Esophagus squamous epithelium (tissue), 4 donors: ENCODE measurements at regions not wholly inside any gene's neighbourhood (a gene's known extent, or its start where the extent isn't known, plus 50 kb on each side); places are given as distances from the start of the nearest gene placed in this dataset.

ENCODE experiments used
- POLR2A ChIP-seq, 4 donors: fragments of 450-650 bp; IDR thresholded peaks; one replicate each; pipeline ENCODE4 v1.6.1; 2017; ENCODE audit warnings: antibody characterized with exemption in 4 of 4, mild to moderate bottlenecking in 4 of 4, moderate library complexity in 3 of 4
- TF ChIP-seq, protein P1 (sequence below), 6 experiments: fragments of 450-650 bp in 4 of 6; fragments of 200-600 bp in 2 of 6; sonication (generic) in 2 of 6; IDR thresholded peaks; one replicate each; pipeline ENCODE4 v1.5.1; 2016 to 2019; ENCODE audit warnings: antibody characterized with exemption in 6 of 6, mild to moderate bottlenecking in 4 of 6, moderate library complexity in 4 of 6

DNA sequence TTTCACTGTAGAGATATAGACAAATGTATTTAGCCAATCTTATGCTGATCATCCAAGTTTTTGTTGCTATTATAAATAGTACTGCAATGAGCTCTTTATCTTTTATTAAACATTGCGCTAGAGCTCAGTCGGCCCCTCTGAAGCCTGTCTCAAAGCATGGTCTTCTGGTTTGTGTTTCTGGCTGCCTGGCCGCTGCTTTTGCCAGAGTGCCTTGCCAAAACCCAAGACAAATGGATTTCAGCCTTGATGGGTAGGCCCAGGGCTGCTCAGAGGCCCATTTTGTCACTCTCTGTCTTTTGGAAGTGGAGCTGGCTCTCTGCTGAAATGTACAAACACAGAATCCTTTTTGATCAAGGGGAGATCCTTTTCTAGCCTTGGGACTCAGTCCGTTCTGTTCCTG lies 102.9 kb upstream of the KCNG1 start:
- TF ChIP-seq, protein P1, sequence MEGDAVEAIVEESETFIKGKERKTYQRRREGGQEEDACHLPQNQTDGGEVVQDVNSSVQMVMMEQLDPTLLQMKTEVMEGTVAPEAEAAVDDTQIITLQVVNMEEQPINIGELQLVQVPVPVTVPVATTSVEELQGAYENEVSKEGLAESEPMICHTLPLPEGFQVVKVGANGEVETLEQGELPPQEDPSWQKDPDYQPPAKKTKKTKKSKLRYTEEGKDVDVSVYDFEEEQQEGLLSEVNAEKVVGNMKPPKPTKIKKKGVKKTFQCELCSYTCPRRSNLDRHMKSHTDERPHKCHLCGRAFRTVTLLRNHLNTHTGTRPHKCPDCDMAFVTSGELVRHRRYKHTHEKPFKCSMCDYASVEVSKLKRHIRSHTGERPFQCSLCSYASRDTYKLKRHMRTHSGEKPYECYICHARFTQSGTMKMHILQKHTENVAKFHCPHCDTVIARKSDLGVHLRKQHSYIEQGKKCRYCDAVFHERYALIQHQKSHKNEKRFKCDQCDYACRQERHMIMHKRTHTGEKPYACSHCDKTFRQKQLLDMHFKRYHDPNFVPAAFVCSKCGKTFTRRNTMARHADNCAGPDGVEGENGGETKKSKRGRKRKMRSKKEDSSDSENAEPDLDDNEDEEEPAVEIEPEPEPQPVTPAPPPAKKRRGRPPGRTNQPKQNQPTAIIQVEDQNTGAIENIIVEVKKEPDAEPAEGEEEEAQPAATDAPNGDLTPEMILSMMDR (IDR thresholded peaks at IDR 0.05): no peak
- TF ChIP-seq POLR2A (IDR thresholded peaks at IDR 0.05): no peak
